ENCODE measurements at regions not wholly inside any gene's neighbourhood (a gene's known extent, or its start where the extent isn't known, plus 50 kb on each side); places are given as distances from the start of the nearest gene placed in this dataset.

GRCh38 chr19:32101206-32101605, 244.2 kb upstream of the ZNF507 start:
- TF ChIP-seq CTCF (conservative IDR thresholded peaks at IDR 0.05) (no peak), ZFX (IDR thresholded peaks at IDR 0.05) (no peak)

Measured in C4-2B (cell line).